Renal cortex interstitium (tissue), 11 donors: ENCODE measurements at regions not wholly inside any gene's neighbourhood (a gene's known extent, or its start where the extent isn't known, plus 50 kb on each side); places are given as distances from the start of the nearest gene placed in this dataset.

Experiments used
- DNase-seq, 11 donors: peaks; one replicate each; pipeline ENCODE4 v3.0.0-alpha.2; 2013; ENCODE audit warnings: low read depth in 9 of 11, low spot score in 4 of 11; ENCODE audit errors: extremely low read depth in 1 of 11

DNA sequence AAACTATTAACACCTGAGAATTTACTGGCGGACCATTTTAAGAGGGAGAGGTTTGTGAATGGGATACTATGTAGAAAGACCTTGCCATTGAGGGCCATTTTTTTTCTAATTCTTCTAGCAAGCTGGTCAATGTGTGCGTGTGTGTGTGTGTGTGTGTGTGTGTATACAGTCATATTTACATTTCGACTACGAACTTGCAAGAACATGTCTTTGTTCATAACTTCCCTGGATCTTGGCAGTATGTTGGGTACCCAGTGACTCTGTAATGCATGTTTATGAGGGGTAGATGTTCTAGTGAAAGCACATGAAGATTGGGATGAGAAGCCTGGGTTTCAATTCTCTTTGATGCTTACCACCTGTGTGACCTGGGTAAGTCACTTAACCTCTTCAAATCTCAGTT, 133.6 kb downstream of the UBE2E3 start:
- no peak for DNase-seq

DNA sequence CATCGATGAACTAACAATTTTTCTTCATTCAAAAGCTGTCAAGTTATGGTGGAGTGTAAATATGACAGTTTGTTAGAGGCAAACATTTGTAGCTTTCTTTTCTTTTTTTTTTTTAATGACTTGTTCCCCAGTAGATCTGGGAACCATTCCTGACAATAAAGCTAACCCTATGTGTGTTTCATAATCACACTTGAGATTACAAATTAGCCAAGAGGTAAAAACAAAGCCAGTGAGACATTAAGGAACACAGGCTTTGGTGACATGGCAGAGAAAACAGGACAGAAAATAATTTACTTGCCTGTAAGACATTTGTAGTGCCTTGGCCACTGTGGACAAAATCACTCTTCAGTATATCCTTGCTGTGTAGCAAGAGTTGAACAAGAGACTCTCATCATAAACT, 135.9 kb downstream of the UBE2E3 start:
- DNase-seq: no peak

DNA sequence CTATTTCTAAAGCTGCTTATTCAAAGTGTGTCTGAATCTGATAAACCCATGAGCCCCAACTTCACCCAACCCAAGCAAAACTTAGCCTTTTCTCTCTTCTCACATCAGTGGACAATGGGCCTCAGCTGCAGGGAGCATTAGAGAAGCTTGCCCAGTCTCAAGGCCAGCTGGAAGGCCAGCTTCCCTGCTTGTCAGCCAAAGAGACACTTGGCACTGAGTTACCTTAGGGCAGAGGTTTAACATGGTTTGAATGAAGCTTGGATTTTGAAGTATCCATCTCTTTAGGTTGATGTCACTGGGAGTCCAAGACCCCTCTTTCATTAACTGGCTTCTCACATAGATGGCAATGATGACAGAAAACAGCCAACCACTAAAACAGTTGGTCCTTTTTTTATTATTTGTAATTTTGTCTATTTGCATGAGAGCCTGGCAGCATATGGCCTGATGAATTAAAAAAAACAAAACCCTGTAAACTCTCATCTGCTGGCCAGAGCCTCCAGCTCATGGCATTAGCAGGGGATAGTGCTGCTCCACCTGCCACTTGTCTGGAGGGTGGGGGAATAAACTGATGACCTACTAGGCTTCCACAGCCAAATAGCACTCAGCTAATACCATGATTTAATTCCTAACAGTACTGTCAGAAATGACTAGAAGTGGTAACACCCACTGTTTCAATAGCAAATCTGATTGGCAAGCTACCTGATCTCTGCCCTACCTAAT, 137.0 kb downstream of the UBE2E3 start:
- no peak for DNase-seq

DNA sequence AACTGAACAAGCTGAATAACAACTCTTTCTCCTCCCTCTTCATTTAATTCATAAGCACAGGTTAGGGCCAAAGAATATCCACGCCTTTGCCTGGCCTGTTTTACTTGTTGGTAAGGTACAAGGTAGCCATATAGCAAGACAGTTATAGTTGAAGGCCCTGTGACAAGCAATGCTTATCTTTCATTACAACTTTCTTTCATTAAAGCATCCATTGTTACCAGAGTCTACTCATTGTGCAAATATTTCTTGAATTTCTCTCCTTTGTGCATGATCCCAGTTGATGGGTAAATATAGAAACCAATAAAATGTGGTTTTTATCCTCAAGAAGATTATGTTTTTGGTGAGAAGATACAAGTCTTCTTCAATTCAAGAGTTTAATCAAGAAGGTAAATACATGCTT, 140.2 kb downstream of the UBE2E3 start:
- no peak for DNase-seq

DNA sequence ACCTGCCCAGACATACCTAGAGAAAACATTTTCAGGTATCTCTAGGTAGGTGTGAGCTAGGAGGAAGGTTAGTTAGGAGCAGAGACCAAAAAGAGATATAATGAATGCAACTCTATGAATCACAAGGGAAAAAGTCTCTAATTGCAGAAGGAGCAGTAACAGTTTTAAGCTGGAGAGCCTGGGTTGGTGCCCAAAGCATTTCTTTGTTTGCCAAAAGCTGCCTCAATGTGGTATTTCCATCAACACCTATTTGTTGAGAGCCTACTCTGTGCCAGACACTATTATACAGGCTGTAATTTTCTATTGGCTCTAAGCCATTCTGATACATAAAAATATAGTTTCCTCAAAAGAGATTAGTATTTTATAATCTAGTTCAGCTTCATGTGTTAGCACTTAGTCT, 141.6 kb downstream of the UBE2E3 start:
- no peak for DNase-seq

DNA sequence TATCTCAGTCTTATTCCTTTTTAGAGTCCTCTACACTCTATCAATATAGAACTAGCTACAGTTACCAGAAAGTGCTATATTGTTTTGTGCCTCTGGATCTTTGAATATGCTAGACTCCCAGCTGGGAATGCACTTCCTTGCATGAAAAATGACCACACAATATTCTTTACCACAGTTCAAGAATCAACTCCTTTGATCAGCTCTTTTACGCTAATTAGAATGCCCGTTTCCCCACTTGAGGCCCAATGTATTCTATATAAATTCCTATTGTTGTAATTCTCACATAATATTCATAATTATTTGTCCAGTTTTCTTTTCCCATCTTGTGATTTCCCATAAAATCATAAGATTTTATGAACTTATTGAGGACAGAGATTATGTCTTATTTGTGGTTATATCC, 142.2 kb downstream of the UBE2E3 start:
- no peak for DNase-seq

DNA sequence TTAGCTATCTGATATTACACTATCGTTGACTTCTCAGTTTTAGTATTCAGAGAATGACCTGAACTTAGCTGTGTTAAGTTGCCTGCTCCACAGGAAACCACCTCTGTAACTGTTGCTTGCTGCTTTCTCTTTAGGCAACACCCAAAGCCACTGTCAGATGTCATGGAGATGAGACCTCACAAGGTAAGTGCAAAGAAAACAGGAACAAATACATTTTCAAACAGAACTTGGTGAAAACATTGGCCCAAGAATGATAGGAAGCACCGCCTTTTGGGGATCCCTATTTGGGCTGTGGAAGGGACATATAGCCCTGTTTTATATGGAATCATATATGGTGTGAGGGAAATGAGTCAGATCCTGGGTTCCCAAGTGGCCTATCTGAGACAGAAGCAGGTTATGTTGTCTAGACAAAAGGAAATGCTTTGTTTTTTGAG, 143.4 kb downstream of the UBE2E3 start:
- DNase-seq: no peak

DNA sequence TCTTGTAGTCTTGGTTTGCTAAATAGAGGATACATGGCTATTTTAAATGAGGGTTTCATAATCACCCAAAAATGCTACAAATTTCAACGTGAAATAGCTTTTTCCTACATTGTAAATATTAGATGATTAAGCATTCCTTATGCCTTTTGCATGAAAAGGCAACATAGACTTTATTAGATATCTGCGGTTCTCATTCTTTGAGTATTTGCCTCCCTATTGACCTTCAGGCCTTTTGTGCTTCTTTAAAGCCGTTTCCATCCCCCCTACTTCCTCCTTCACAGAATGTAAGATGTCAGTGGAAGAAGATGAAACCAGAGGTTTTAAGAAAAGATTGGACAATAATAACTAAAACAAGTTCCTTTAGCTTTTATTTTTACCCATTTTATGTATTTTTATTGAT, 144.1 kb downstream of the UBE2E3 start:
- no peak for DNase-seq

DNA sequence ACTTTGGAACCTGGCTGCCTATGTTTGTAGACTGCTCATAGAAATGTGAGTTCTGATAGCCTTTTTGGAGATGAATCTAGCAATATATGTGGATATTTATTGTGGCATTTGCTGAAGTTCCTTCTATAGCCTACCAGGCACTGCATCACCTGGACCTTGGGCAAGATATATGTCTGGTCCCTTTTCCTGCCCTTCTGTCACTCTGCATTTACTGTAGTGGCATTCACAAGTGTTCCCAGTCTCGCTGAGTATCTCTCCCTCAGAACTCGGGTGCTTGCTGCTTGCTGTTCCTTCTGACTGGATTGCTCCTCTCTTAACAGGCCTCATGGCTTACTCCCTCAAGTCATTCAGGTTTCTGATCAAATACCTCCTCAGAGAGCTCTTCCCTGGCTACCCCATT, 145.0 kb downstream of the UBE2E3 start:
- DNase-seq: no peak

DNA sequence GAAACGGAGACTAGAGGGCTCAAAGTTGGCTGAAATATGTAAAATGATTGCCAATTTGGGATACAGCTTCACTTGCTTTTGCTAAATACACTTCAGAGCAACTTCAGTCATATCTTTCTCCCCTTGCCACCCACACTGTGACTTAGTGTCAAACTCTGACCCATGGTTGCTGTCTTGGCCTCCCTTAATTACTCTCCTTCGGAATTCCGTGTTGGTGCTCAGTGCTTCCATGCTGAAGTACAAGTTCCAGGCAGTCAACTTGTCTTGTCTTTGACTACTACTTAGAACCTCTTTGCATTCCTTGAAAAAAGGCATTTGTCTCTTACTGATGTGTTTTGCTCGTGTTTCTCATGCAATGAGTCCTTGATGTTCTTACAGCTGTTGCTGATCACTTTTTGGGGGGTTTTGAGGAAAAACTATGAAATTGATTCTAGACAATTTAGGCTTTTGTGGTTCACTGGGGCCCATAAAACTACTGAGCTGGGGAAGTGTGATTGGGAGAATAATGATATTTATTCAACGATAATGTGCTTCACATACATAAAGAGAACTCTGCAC, 146.0 kb downstream of the UBE2E3 start:
- no peak for DNase-seq

DNA sequence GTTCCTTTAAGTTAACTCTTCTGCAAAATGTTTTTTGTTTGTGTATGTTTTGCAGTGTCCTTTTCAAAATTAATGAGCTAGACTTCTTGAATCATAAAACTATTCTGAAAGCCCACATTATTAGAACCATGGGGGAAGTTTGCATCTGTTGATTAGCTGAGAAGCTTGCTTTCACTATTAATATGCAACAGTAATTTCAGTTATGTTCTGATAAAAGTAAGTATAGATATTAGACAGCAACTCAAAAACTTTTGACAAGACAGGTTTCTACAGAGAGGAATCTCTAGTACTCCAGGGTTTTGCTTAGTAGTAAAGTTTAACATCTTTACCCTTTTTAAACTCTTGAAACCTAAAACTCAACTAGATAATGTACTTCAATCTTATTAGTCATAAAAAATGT, 147.8 kb downstream of the UBE2E3 start:
- DNase-seq: no peak

DNA sequence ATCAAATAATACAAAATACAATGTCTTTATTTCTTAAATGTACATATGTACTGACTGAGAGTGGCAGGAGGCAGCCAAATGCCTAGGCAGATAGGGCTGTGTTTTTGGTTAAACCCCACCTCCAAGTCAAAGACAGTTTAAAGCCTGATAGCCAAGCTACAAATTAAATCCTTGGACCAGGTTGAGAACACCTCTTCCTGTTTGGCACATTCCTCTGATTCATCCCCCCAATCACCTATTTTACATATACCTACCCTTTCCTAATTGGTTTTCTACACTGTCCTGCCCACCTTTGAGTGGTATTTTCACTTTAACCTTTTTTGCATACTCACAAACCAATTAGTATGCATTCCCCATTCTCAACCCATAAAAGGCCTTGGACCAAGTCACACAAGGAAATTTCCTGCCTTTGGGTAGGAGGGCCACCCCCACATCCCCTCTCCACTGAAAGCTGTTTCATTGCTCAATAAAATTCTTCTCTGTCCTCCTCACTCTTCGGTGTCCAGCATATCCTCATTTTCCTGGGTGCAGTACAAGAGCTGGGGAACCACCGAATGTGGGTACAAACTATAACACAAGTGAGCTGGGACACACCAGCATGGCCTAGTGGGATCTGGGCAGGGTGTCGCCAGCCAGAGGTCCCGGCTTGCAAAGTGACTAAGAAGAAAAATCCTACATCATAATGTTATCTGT, 149.1 kb downstream of the UBE2E3 start:
- DNase-seq: no peak

DNA sequence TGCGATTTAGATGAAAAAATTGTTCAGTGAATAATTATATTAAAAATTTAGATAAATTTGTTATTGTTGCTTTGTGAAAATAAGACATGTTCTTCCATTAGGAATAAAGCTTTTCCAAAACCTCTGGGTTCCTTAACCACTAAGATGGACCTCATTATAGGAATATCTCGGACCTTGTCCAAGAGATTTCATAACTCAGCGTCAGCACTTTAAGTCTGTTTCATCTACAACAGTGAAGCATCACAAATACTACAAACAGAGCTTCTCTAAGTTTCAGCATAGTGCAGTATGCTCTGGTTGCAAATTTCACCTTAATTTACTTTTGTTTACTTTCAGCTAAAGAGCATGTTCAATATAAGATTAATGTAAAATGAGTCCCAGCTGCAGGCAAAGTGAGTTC, 150.3 kb downstream of the UBE2E3 start:
- DNase-seq: no peak

DNA sequence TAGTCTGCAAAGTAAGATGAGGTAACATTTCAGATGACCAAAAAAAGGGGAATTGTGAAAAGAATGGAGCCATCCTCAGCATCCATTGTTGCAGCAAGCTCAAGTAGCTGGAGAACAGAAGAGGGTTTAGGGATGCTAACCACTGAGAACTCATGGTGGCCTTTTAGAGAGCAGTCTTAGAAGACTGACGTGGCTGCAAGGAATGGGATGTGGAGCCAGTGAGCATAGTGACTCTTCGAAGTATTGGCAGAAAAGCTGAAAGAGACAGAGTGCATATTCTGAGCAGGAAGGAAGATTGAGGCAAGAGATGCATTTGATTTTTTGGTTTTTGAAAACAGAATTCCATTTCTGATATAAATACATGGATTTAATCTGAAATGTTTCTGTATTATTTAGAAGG, 151.2 kb downstream of the UBE2E3 start:
- DNase-seq: no peak

DNA sequence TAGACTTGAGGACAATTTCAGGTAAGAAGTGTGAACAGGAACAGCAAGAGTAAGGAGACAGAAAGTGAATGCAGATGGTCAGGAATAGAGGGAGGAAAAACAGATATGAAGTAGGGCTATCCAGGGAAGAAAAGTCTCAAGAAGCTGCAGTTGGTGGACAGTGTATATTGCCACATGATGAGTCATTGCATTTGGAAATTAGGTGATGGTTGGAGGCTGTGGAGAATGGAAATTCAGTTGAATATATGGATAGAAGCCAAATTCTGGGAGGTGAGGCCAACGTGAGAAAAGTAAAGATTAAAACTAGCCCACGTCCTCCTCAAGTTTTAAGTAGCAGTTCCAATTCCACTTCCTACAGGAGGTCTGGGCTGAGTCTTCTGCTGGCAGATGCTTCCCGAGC, 158.4 kb downstream of the UBE2E3 start:
- no peak for DNase-seq

DNA sequence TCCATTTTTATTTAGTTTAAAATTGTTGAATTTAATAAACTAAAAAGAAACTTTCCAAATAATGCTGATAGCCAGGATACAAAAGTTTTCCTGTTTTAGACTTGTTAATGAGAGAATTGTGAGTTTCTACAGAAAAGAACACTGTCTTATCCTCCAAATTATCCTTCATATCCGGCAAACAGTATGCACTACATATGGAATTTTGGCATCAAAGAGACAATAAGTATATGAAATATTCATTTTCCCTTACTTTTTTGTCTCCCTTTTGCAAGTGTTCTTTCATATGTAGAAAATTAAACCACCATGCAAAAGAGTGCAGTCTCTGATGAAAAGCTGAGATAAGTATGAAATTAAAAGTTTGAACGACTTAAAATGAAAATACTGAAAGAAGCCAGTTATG, 159.4 kb downstream of the UBE2E3 start:
- DNase-seq: no peak

DNA sequence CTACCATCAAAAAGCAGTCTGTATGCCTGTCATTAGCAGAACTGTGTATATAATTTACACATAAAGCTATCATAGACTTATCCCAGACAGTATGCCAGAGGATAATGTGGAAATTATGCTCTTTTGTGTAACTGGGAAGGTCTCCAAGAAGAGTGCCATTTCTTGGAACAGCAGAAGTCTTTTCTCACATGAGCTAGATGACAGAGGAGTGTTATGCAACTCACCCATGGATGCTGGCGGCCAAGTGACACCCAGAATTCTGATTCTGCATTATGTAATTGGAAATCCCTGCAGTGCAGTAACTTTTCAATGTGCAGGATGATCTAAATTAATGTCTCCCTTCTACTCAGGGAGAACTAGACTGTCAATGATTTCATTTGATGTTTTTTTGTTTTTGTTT, 160.0 kb downstream of the UBE2E3 start:
- no peak for DNase-seq

DNA sequence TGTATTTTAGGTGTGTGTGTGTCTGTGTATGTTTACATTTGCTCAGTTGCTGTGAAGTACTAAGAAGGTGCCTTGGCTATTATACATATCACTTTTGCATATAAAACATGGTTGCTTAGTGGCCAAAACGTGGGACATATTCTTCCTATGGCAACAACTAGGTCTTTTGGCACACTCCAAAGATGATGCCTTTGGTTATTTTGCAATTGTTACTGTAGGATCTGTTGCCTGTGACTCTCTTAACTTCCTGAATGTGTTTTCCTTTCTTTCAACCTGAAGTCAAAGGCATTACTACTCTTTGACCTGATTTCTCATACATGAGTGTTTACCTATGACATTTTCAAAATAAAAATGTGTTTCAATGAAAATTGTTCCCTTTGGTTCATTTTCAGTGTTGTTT, 160.5 kb downstream of the UBE2E3 start:
- DNase-seq: no peak

DNA sequence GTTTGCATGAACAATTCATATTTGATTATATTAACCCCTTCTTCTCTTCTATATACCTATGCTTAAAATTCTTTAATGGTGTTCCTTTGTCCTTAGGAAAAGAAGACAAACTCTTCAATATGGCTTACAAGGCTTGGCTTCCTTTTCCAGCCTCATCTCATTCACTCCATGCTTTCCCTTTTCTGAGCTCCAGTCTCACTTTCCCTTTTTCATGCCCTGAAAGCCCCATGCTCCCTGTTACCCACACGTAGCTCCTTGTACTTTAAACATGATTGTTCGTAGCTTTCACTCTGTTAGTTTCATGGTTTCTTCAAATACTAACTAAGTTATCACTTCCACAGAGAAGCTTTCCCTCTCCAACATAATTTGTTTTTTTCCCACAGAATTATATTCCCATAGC, 161.3 kb downstream of the UBE2E3 start:
- no peak for DNase-seq

DNA sequence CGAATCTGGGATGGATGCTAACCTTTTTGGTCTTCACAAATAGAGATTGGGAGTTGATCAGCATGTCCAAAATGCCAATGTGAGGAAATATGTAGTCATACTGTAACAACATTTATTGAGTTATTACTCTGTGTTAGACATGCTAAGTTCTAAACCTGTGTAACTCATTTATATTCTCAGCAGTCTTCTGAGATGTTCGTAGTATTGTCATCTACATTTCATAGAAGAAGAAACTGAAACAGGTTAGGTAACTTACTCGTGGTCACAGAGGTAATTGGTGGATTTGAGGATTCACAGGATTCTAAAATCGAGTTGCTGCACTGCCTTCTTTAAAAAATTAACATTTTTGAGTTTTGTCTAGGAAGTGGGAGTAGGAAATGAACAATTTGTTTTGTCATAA, 162.1 kb downstream of the UBE2E3 start:
- no peak for DNase-seq

DNA sequence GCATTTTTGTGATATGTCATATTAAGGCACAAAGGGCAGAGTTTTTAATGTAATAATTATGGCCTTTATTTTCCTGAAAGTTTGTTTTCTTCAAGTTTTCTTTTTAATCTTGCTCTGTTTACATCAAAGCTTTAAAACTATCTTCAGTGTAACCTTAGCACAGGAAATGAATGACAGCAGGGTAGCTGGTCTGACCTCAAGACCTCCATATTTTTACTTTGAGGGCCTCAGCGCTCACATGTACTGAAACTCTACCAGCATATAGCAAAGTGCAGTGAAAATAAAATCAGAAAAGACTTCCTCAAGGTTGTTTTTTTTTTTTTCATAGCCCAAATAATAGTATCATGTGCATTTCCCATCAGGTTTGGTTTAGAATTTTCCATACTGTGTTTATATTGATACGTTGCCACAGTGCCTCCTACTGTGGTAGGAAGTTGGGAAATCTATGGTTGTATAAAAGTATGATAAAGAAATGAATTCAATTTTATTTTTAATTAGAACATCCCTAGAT, 163.4 kb downstream of the UBE2E3 start:
- DNase-seq: no peak
